B cell (primary cell): ENCODE measurements at regions not wholly inside any gene's neighbourhood (a gene's known extent, or its start where the extent isn't known, plus 50 kb on each side); places are given as distances from the start of the nearest gene placed in this dataset.

Experiments used
- CTCF ChIP-seq: fragments of 200-600 bp; IDR thresholded peaks from one replicate; pipeline ENCODE4 v1.8.0; 2022; ENCODE audit warnings: antibody characterized with exemption, mild to moderate bottlenecking
- EZH2 ChIP-seq: IDR thresholded peaks from 2 replicates; pipeline ENCODE4 v1.6.1; 2012; ENCODE audit warnings: borderline replicate concordance, low read depth, mild to moderate bottlenecking, moderate library complexity, low read length; ENCODE audit not compliant: insufficient read depth, poor library complexity, severe bottlenecking

- TF ChIP-seq CTCF (no peak), EZH2 (no peak)
Observed at GRCh38 chr9:79781263-79781662, 209.5 kb downstream of the TLE4 start.
